ELF-1 (cell line): ENCODE measurements at regions not wholly inside any gene's neighbourhood (a gene's known extent, or its start where the extent isn't known, plus 50 kb on each side); places are given as distances from the start of the nearest gene placed in this dataset.
"Not testable (repeated sequence)": the region's sequence is repeated elsewhere in the genome, so short reads cannot be mapped to it uniquely, and the experiment has no call there.

Experiments used
- DNase-seq: peaks from one replicate; pipeline ENCODE4 v3.0.0-alpha.2; 2016; ENCODE audit warnings: low read depth, low spot score

DNA sequence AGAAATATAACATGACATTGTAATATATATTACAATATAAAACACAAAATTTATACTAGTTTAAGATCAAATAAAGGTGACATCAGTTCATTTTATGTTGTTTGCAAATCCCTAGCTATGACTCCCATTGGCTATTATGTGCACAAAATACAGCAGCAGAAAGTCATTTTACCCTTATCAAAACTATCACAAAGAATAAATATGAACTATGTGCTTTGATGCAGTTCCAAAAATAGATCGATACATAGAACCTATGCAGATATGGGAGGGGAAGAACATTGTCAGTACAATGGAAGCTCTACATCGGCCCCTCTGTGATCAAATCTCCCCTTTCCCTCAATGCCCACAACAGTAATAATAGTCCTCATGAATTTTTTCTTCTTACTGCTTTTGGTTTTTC lies 1038.1 kb upstream of the PCDH20 start:
- DNase-seq, result no peak

DNA sequence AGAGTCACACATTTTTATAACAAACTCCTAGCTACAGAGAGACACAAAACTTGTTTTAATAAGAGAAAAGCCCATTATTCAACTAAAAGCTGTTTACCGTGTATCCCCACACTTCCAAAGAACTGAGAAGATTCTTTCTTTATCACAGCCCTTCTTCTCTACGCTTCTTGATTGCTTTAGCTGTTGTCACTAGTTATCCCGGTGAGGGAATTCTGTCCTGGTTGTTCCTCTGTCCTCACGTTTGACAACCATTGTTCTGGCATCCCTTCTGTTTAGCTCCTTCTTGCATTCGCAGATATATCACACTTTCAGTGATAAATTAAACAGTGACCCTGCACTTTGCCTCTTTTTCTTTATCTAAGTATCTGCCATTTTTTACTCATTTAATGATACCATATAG lies 1035.1 kb upstream of the PCDH20 start:
- DNase-seq, result no peak

DNA sequence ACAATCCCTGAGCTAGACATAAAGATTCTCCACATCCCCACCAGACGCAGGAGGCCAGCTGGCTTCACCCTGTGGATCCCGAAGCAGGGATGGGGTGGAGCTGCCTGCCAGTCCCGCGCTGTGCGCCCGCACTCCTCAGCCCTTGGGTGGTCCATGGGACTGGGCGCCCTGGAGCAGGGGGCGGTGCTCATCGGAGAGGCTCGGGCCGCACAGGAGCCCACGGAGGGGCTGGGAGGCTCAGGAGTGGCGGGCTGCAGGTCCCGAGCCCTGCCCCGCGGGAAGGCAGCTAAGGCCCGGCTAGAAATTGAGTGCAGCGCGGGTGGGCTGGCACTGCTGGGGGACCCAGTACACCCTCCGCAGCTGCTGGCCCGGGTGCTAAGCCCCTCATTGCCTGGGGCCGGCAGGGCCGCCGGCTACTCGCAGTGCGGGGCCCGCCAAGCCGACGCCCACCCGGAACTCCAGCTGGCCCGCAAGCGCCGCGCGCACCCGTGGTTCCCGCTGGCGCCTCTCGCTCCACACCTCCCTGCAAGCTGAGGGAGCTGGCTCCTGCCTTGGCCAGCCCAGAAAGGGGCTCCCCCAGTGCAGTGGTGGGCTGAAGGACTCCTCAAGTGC lies 1032.2 kb upstream of the PCDH20 start:
- DNase-seq, result not testable (repeated sequence)

DNA sequence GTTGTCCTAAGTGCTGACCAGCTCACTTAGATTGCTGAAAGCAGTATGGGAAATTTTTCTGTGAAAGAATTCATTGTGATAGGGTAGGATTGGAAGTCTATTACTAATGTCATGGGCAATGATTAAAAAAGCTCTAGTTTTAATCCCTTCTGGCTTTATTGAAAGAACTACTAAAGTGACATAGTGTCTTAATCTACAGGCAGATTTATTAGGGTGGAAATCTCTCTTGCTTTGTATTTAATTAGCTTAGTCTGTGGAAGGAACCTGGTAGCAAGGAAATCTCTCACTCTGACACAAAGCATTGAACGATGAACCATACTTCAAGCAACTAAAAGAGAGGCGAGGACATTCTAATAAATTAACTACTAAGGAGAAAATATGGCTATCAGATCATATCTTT lies 1029.2 kb upstream of the PCDH20 start:
- no peak for DNase-seq

DNA sequence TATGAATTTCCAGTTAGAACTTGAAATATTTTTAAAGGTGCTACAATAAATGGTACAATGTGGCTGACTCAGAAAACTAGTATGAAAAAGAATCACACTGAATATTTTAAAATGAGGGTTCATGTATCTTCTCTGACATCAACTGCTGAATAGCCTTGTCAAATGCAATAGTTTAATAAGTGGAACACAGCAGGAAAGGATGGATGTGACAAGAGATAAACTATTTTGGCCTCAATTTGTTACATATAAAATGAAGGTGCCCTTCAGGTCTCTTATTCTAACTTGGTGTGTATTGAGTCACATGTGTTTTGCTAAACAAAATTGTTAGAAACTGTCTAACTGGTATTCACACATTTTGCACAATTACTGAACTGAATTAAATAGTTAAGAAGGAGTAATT lies 1018.4 kb upstream of the PCDH20 start:
- no peak for DNase-seq

DNA sequence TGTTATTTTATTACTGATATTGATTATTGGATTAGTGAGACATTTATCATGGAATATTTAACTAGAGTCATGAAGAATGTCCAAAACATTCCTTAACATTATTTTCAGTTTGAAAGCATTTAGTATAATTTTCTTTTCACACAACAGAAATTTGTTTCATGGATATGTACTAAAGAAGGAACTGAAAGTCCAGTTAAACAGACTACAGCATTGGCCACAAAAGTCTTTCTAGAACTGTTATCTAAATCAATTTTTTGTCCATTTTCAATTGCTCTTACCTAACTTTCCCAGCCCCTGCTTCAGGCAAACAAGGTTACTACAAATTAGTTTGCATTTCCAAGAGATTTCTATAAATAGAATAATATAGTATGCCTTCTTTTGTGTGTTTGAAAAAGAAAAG lies 1018.0 kb upstream of the PCDH20 start:
- DNase-seq, result no peak

DNA sequence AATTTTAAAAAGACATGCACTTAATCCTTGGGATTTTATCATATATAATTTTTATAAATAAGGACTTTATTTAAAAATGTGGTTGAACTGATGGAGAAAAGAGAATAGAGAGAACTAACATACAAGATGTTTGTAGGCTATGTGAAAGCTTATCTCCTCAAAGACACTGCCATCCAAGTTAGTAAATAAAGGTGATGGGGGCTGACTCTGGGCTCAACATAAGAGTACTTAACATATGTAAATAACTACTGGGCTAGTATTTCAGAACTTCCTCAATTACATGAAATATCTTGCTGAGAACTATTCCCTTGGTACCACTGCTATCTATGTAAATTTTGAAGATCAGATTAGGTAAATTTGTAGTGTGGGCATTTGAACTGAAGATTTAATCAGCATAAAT lies 1017.3 kb upstream of the PCDH20 start:
- DNase-seq, result no peak

DNA sequence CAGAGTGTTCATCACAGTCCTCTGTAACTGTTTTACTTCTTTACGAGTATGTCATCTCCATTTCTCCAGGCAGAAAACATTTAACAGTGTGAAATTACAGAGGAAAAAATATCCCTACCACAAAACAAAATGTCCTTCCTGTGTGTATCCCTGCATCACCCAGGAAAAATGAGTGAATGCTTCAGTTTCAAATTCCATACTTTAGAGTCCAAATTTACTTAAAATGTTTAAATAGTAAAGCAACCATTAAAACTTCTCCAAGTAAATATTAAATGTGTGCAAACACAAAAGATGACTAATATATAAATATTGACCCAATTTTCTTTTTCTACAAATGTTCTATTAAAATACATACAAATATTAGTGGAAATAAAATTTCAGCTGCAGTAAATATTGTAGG lies 1016.6 kb upstream of the PCDH20 start:
- no peak for DNase-seq

DNA sequence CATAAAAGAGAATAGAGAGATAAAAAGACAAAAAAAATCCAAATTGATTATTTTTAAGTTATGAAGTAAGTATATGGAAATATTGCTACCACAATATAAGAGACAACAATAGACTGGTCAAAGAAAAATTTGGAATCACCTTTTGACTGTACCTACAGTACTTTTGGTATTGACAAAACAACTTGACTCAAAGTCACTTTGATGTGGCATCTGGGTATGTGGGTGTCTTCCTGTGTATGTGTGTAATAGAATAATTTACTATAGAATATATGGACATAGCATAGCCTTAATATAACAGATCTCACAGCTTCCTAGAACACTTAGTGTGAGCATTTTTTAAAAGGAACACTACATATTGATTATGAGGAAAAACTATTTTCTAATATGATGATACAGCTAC lies 1016.2 kb upstream of the PCDH20 start:
- DNase-seq, result no peak

DNA sequence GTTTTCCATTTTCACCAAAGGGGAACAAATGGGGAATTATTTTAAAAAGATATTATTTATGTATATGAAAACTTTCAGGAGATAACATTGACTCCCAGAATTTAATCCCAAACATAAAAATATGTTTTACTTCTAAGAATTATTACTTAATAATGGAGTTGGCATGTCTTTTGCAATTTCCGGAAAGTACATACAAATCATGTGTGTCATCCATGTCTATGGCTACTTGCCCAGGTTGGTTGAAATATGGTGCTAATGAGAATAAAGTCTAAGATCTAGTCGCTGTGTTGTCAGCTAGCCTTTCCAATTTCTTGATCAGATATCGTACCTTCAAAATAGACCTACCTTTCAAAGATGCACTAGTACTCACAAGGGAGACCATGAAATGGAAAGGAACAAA lies 1003.2 kb upstream of the PCDH20 start:
- no peak for DNase-seq

DNA sequence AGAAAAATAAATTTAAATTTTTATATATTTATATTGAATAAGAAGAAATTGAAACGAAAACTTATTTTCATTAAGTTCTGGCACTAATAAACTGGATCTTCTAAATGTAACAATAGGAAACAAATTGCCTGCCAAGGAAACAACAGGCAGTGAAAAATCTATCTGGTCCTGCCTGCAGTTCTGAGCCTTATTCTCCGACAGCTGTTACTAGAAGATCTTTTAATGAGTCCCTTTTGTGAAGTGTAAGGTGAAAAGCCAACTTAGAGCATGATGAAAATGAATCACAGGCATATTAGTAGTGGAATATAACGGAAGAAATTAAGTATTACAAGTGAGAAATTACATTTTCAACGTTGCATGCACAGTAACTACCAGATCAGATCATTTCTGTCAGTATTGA lies 1002.7 kb upstream of the PCDH20 start:
- no peak for DNase-seq

DNA sequence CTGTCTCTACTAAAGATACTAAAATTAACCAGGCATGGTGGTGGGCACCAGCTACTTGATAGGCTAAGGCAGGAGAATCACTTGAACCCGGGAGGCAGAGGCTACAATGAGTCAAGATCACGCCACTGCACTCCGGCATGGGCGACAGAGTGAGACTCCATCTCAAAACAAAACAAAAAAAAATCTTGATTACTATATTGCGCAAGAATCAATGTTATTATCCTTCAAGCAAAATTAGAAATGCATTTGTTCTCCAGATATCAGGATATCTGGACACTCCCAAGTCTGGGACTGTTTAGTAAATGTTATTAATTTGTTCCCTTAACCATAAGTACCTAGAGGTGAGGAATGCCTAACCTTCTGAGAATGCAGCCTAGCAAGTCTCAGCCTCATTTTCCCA lies 992.2 kb upstream of the PCDH20 start:
- no peak for DNase-seq

DNA sequence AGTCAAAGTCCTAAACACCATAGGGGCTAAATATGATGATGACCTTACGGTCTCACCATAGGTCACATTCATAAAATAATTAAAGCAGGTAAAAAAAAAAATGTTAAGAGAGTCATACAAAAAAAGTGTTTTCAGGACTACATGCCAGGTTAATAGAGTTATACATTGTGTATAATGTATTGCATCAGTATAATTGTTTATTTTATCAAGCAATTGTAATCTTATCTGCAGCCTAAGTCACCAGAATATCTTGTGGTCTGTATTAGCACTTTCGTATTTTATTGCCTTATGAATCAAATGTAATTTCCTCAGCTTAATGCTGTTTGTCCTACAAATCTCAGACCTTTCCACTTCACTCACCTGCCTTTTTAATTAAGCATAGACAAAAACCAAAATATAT lies 972.9 kb upstream of the PCDH20 start:
- DNase-seq, result no peak

DNA sequence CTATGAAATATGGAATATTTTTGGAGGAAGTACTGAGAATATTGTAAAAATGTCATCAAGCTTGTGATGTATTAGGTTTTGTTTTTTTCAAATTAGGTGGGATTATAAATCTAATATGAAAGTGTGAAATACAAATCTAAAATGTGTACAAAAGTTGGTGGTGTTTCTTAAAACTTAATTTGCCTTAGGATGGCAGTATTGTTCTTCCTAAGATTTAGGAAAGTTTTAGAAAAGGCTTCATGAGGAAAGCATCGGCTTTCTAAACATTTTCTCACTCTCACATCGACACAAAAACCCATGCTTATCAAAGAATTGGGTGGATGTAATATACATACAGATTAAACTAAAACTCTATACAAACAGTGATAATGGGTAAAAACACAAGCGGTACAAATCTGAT lies 972.0 kb upstream of the PCDH20 start:
- DNase-seq, result no peak

DNA sequence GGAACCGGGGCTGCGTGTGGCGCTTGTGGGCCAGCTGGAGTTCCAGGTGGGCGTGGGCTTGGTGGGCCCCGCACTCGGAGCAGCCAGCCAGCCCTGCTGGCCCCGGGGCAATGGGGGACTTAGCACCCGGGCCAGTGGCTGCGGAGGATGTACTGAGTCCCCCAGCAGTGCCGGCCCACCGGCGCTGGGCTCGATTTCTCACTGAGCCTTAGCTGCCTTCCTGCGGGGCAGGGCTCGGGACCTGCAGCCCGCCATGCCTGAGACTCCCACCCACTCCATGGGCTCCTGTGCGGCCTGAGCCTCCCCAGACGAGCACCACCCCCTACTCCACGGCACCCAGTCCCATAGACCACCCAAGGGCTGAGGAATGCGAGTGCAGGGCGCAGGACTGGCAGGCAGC lies 963.6 kb upstream of the PCDH20 start:
- not testable (repeated sequence) for DNase-seq

DNA sequence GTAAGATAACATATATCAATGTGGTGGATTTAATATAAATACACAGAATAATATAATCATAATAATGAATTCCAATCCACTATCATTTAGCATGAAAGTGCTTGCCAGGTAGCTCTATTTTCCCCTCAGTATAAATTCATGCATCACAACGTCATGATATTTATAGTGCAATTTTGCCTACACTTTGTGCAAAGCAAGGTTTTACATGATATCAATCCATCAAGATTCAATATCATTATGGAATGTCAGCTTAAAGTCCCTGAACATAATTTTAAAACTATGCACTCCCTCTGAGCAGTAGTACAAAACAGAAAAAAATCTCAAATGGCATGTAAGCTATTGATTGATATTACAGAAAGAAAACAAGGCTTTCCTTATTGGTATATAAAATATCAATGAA lies 962.2 kb upstream of the PCDH20 start:
- no peak for DNase-seq

DNA sequence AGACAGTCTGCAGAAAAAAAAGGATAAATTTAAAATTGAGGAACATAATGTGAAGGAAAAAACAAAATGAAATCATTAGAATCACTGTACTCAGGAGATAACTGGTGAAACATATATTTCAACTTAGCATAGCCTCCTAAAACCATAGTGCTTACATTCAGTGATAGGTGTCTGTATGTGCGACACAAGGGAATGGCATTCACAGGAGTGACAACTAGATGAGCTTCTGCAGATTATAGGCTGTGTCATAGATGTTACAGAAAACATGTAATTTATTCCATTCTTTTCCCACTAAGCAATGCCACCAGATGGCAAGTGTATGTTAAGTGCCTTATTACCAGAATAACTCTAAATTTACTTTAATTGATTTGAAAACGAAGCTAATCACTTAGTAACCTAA lies 960.0 kb upstream of the PCDH20 start:
- no peak for DNase-seq

DNA sequence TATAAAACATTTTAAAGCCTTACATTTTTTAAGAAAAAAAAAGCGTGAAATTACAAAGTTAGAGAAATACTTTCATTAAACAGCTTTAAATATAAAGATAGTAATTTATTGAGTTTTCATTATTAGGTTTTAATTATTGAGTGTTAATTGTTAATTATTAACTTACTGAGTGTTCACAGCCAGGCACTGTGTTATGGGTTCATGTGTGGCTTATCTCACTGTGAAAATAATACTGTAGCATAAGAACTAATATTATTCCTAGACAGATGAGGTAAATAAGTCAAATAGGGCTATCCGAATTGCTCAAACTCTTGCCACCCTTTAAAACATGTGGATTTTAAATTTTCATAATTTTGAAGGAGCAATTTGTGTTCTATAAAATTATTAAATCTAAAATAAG lies 956.1 kb upstream of the PCDH20 start:
- no peak for DNase-seq

DNA sequence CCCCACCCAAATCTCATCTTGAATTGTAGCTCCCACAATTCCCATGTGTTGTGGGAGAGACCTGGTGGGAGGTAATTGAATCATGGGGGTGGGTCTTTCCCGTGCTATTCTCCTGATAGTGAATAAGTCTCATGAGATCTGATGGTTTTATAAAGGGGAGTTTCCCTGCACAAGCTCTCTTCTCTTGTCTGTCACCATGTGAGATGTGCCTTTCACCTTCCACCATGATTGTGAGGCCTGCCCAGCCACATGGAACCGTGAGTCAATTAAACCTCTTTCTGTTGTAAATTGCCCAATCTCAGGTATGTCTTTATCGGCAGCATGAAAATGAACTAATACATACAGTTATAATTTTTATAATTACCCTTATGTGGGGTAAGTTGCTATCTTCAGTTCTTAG lies 952.3 kb upstream of the PCDH20 start:
- not testable (repeated sequence) for DNase-seq

DNA sequence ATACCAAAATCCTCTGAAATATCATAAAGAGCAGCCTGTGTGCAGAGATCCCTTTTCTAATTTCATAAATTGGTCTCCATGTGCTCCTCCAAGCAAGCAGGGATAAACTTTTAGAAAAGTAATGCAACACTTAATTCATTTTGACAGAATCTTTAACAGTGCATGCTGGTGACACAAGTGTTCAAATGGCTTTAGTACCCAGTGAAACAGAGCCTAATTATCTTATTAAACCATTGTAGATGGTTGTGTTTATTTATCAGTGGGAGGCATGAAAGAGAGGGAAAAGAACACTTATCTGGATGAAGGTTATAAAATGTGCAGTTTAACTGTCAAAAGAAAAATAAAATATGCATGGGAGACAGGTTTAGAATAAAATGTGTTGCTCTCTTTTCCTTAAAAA lies 945.0 kb upstream of the PCDH20 start:
- no peak for DNase-seq

DNA sequence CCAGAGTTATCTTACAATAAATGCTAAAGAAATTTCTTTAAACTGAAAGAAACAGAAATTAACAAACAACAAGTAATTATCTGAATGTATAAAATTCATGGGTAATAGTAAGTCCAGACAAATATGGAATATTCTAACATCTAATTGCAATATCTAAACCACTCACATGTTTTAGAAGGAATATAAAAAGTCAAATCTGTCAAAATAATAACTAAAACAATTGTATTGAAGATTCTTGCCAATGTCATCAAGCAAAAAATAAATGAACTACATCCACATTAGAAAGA lies 942.9 kb upstream of the PCDH20 start:
- no peak for DNase-seq

DNA sequence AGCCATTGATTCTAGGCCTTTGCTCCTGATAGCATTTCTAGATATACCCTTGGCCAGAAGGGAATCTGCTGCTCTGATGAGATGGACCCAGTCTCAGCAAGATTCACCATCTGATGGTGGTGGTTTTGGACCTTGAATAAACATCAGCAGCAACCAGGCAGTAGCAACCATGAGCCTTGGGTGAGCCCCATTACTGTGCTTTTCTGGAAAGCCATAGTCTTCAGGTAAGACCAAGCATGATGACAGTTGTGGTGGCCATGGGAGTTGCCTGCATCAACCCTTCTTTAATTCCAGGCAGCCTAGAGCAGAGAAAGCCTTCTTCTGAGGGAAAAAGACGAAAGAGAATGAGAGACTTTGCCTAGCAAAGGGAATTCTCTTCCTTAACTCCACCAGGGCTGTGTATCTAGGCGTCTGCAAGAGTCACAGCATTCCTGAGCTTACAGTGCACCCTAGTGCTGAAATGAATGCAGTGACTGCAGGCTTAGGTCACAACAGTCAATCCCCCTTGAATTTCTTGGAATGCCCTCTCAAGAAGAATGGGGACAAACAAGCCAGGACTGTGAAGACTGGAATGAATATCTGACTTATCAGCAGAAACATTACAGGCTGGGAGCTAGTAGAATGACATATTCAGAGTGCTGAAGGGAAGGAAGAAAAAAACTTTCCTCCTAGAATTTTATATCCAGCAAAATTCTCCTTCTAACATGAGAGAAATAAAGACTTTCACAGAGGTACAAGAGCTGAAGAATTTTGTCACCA lies 942.4 kb upstream of the PCDH20 start:
- DNase-seq, result peak; percentile 83

DNA sequence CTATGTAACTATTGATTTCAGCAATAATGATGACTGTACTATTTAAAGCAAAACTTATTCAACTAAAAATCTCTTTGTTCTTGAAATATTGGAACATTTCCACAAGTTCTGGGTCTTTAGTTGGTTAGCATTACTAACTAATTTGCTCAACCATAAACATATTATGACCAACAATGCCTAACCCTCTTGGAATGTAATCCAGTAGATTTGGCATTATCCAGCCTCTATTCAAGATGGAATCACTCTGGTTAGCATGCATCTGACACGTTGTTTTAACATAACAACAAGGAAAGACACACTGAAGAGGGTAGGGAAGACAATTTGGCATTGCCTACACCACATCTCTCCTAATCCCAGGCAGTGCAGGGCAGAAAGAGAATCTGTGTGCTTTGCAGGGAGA lies 941.3 kb upstream of the PCDH20 start:
- DNase-seq, result no peak
